DND-41 (cell line): ENCODE measurements at regions not wholly inside any gene's neighbourhood (a gene's known extent, or its start where the extent isn't known, plus 50 kb on each side); places are given as distances from the start of the nearest gene placed in this dataset.

Source experiments
- CTCF ChIP-seq: IDR thresholded peaks from 2 replicates; pipeline ENCODE4 v1.5.1; 2012; ENCODE audit warnings: borderline replicate concordance, low read length, moderate library complexity, mild to moderate bottlenecking; ENCODE audit not compliant: poor library complexity, severe bottlenecking; ENCODE audit errors: extremely low read depth
- EZH2 ChIP-seq: IDR thresholded peaks from 3 replicates; pipeline ENCODE4 v1.6.1; 2012; ENCODE audit warnings: borderline replicate concordance, low read depth, mild to moderate bottlenecking, moderate library complexity, low read length, inconsistent platforms; ENCODE audit not compliant: severe bottlenecking

GRCh38 chr4:34893382-34893781 lies 1350.9 kb downstream of the ARAP2 start:
- TF ChIP-seq CTCF (no peak), EZH2 (no peak)
